Hepatocyte (in vitro differentiated cells): ENCODE measurements at regions not wholly inside any gene's neighbourhood (a gene's known extent, or its start where the extent isn't known, plus 50 kb on each side); places are given as distances from the start of the nearest gene placed in this dataset.

Experiments
- CTCF ChIP-seq: fragments of 200-600 bp; sonication (generic); IDR thresholded peaks from 2 replicates; pipeline ENCODE4 v1.5.1; 2016; ENCODE audit warnings: antibody characterized with exemption, mild to moderate bottlenecking; ENCODE audit not compliant: poor library complexity
- EZH2 ChIP-seq: fragments of 200-600 bp; sonication (generic); IDR thresholded peaks from 2 replicates; pipeline ENCODE4 v1.6.1; 2016; ENCODE audit warnings: antibody characterized with exemption, mild to moderate bottlenecking, borderline replicate concordance
- EZH2phosphoT487 ChIP-seq: fragments of 200-600 bp; sonication (generic); IDR thresholded peaks from one replicate; pipeline ENCODE4 v1.6.1; 2018; ENCODE audit warnings: antibody characterized with exemption, mild to moderate bottlenecking, low read depth, moderate library complexity; ENCODE audit not compliant: unreplicated experiment, severe bottlenecking

- TF ChIP-seq CTCF (no peak), EZH2 (no peak), EZH2phosphoT487 (no peak)
Measured at GRCh38 chr12:67141296-67142018, 127.7 kb upstream of the CAND1 start.
